Stimulated activated CD8-positive, alpha-beta memory T cell treated with anti-CD3 and anti-CD28 coated beads, Interleukin-12 subunit alpha, Interleukin-12 subunit beta, amount 100 ng/mL, for 1 hour (primary cell): ENCODE measurements at regions not wholly inside any gene's neighbourhood (a gene's known extent, or its start where the extent isn't known, plus 50 kb on each side); places are given as distances from the start of the nearest gene placed in this dataset.

Source experiments
- DNase-seq: peaks from one replicate; pipeline ENCODE4 v3.0.0-alpha.2; 2020; ENCODE audit warnings: low read depth

DNA sequence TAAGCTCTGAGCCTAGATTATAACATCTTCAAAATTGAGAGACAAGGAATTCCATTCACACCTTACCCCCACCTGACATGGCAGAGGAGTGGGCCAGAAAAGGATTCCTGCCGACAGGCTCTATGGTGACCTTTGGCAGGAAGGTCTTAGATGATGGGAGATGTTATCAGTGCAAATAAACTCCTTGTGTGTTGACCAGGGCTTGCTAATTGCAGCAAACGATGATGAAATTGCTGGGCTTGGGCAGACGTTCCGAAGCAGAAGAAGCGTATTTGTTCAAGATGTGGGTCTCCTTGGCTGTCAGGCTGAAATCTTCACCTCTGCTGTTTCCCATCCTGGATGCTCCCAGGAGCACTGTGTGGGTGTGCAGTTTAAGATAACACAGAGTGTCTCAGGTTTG, 183.7 kb upstream of the CADM1 start:
- no peak for DNase-seq

- no peak for DNase-seq
Measured at GRCh38 chr11:115684699-115685098, 180.5 kb upstream of the CADM1 start.

GRCh38 chr11:115684135-115684534, 179.9 kb upstream of the CADM1 start:
- DNase-seq, result no peak

- no peak for DNase-seq
Measured at GRCh38 chr11:115682888-115683287, 178.7 kb upstream of the CADM1 start.

- DNase-seq, result no peak
Measured at GRCh38 chr11:115682101-115682500, 177.9 kb upstream of the CADM1 start.

GRCh38 chr11:115679945-115680344, 175.7 kb upstream of the CADM1 start:
- no peak for DNase-seq

DNA sequence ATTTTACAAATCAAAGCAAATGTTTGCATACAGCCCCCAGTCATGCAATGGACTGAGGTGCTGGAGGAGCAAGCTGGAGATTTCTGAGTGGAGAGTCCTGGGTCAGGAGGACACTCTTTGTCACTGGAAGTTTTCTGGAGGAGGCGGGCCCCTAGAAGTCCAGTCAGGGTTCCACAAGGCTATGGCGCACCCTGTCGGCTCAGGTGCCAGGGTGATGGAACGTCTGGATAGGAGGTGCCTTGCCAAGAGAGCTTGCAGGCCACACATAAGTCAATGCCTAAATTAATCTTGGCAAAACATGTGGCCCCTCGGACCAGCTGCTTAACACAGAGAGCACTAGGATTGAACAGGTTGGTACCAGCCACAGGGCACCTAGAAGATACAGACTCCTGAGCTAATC, 174.7 kb upstream of the CADM1 start:
- DNase-seq, result no peak

GRCh38 chr11:115677190-115677589, 173.0 kb upstream of the CADM1 start:
- no peak for DNase-seq

DNA sequence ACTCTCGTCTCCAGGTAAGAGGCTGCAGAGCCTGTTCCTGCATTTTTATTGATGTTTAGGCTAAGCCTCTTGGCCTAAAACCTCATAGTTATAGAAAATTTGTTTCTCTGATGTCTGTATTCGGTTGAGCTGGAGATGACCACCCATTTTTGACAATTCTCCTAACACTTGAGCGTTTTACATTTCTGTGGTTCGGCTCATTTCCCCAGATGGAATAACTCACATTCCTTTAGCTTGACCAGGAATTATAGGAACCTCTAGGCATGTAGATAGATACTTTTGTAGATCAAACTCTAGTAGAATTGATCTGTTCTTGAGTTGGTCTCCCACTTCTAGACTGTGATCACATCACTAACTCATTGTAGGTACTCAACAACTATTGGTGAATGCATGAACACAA, 172.6 kb upstream of the CADM1 start:
- DNase-seq, result no peak

DNA sequence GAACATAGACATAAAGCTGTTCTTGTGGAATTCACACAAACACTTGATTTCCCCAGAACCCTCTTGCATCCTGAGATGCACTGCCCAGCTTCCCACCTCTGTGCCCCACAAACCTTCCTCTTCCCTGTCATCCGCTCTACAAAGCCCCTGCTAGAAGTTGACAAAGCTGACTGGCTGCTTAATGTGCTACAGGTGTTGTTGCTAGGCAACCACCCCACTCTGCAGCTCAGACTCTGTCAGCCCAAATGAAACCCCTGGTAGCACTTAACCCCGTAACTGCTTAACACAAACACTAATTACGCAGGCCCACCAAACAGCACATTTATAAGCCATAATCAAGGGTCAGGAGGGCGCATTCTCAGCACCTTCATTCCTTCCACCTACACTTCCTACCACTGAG, 172.0 kb upstream of the CADM1 start:
- DNase-seq, result no peak

GRCh38 chr11:115674937-115675544, 170.8 kb upstream of the CADM1 start:
- DNase-seq, result no peak

DNA sequence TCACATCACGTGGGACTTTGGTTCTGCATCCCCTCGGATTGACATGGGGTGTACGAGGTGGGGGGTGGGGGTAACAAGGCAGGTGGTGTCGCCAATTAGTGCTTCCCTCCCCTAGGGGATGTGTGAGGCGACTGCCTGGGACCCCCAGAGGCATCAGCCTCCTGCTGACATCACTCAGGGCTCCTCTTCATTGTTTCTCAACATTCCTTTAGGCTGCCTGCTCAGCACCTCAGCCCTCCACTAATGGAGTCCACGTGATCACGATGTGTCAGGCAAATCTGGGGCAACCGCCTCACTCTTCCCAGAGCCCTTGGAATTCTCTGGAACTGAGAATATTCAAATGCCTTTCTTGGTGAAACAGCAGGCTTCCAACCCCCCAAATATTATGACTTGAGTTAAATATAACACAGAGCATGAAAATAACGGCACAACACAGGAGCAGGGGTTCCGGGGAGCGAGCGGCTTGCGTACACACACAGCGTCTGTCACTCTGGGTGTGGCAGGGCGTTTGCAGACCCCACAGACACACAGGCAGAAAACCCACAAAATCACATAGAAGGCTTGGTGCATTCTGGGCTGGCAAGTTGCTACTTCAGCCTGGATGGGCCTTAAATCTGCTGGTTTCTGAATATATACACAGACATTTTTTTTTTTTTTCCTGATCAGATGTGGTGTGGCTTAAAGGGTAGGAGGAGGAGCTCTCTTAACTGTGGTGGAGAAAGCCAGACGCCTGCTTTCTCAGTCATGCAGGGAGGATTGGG, 170.1 kb upstream of the CADM1 start:
- DNase-seq, result no peak

- DNase-seq, result no peak
Measured at GRCh38 chr11:115673720-115674119, 169.5 kb upstream of the CADM1 start.

GRCh38 chr11:115672999-115673411, 168.8 kb upstream of the CADM1 start:
- no peak for DNase-seq

DNA sequence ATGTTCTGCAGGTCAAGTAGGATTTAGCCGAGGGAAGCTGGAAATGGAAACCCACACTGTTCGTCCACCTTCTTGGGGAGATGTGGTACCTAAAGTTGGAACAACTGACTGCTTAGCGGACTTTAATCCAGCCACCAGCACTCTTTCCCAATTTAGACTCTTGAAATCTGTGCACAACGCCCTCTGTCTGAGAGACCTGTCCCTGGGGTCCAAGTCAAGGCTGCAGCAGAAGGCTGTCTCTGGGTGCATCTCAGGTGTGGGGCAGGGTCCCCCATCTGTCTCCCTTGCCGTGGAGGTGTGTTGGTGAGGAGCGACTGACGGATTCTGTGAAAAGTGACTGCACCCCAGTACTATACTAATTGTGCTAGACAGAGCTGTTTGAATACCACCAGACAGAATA, 168.2 kb upstream of the CADM1 start:
- no peak for DNase-seq

GRCh38 chr11:115670538-115671205, 166.5 kb upstream of the CADM1 start:
- no peak for DNase-seq

DNA sequence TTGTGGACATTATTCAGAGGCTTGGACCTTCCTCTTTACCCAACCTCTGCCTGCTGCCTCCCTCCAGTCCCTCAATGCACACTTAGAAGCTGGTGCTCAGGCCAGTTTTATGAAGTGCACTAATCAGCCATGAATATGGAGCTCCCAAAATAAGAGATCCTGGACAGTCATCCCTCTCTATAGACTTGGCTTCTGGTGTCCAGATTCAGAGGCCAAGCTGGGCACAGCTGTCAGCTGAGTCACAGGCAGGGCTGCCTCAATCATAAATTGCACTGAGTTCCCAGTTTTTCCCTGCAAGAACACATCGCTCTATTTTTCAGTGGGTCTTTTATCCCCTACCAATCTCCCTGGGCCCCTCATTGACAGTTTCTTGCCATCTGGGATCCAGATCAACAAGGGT, 161.7 kb upstream of the CADM1 start:
- DNase-seq, result no peak

DNA sequence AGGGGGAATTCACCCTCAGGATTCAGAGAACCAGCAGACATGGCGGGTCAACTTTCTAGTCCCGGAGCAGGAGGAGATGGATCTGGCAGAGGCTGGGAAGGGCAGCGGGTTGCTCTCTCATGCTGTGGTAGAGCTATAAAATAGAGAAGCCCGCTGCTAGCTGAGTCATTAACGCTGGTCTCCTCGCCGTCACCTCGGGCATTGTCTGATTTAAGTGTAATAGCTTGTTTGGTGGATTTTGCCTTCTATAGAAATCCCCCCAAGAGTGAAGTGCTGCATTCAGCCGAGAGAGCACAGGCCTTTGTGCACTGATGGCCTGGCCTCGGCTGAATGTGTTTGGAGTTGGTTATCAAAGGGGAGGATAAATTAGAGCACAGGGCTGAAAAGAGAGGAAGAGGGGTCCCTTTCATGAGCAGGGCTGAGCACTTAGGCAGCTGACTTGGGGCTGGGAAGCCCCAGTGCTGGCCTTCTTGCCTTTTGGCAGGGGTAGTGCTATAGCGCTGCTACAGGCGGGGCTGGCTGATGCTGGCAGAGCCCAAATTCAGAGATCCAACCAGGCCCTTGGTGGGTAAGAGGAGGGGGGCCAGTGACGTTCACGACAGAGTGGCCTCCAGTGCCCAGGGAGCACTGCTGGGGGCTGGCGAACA, 161.1 kb upstream of the CADM1 start:
- DNase-seq, result no peak

DNA sequence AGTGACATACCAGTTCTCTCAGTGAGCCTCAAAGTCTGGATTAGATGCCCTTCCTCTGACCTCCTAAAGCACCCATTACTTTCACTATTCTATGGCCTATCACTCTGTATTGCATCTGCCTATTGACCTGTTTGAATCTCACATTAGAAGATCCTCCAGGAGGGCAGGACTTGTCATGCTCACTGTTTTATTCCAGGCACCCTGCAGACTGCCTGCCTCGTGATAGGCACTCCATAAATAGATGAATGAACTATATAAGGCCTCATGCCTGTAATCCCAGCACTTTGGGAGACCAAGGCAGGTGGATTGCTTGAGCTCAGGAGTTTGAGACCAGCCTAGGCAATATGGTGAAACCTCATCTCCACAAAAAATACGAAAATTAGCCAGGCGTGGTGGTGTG, 160.1 kb upstream of the CADM1 start:
- DNase-seq, result no peak

DNA sequence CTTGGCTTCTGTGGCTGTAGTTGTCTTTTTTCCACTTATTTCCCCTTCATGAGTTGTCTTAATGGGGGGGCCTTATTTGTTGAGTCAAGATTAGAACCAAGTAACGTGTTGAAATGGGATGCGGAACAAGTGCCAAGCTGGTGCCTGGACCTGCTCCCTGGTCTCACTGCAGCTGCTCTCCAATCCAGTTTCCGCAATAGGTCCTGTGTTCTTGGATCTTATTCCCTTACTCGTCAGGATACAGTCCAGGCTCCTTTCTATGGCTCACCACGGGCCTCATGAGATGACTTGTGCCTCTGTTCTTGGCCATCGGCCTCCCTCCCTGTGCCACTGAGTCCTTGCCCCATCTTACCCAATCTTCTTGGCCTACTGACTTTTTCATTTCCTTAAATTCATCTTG, 159.6 kb upstream of the CADM1 start:
- no peak for DNase-seq

DNA sequence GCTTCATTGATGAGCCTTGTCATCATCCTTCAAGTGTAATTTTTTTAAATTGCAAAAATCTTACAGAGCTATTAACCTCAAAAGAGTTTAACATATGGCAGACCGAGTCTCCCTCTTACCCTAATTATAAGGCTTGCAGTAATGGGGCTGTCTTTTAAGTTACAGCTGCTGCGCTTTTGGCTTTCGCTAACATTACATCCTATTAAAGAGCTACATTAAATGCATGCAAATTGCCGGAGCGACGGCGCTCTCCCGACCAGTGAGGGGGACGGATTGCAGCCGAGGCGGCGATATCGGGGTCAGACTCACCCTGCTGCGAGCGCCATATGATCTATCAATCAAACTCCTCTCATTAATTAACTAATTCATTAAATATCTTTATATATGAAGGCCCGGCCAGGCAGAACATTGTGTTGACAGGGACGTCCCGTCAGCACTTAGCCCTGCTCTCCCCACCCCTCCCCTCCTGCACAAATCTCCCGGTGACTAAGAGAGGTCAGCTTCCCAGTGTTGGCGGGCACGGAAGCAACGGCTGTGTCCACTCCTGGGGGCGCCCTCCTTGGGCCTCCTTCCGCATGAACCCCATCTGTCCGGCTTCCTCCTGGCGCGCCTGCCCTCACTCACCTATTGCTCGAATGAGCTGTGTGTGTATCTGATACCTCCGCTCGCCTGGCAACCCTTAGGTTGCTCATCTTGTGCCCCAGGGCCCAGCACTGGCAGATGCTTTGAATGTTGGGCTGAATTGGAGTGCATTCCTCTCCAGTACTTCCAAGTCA, 156.0 kb upstream of the CADM1 start:
- no peak for DNase-seq
